ENCODE measurements at regions not wholly inside any gene's neighbourhood (a gene's known extent, or its start where the extent isn't known, plus 50 kb on each side); places are given as distances from the start of the nearest gene placed in this dataset.
"Not testable (repeated sequence)": the region's sequence is repeated elsewhere in the genome, so short reads cannot be mapped to it uniquely, and the experiment has no call there.

- DNase-seq (ENCODE audit: low read depth) = no peak
- H3K4me3 ChIP-seq (ENCODE audit: control insufficient read depth, low read depth, low read length) = no peak overlapping the region
- no peak for TF ChIP-seq CTCF (conservative IDR thresholded peaks at IDR 0.05; ENCODE audit: control insufficient read depth, insufficient read depth, low read depth, low read length)
Observed at GRCh38 chr13:54709546-54709945, 1680.9 kb downstream of the OLFM4 start.

DNA sequence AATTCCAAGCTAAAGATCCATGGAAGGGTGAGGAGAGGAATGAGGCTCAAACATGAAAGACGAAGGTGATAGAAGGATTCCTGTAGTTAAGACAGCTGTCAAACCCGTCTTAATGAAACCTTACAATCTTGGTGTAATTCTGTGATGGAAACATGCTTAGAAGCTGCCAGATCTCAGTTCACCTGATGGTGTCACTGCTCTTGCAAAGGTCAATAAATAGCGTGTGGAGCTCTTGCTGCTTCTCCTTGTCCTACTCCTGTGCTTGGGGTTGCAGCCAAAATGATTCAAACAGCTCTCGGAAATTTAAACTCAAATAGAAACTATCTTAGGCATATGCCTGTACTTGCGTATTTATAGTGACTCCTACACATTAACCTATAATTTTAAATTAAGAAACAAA, 1705.0 kb downstream of the OLFM4 start:
- no peak for TF ChIP-seq CTCF (conservative IDR thresholded peaks at IDR 0.05; ENCODE audit: control insufficient read depth, insufficient read depth, low read depth, low read length)
- DNase-seq (ENCODE audit: low read depth) = no peak
- no peak overlapping the region for H3K4me3 ChIP-seq (ENCODE audit: control insufficient read depth, low read depth, low read length)

DNA sequence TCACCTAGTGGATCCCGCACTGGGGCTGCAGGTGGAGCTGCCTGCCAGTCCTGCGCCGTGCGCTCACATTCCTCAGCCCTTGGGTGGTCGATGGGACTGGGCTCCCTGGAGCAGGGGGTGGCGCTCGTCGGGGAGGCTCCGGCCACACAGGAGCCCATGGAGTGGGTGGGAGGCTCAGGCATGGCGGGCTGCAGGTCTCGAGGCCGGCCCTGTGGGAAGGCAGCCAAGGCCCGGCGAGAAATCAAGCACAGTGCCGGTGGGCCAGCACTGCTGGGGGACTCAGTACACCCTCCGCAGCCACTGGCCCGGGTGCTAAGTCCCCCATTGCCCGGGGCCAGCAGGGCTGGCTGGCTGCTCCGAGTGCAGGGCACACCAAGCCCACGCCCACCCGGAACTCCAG, 1708.6 kb downstream of the OLFM4 start:
- not testable (repeated sequence) for H3K4me3 ChIP-seq (ENCODE audit: control insufficient read depth, low read depth, low read length); DNase-seq (ENCODE audit: low read depth)

GRCh38 chr13:54742984-54743383, 1714.4 kb downstream of the OLFM4 start:
- H3K4me3 ChIP-seq (ENCODE audit: control insufficient read depth, low read depth, low read length) = no peak overlapping the region
- DNase-seq (ENCODE audit: low read depth) = no peak
- TF ChIP-seq CTCF (conservative IDR thresholded peaks at IDR 0.05; ENCODE audit: control insufficient read depth, insufficient read depth, low read depth, low read length) = no peak

DNA sequence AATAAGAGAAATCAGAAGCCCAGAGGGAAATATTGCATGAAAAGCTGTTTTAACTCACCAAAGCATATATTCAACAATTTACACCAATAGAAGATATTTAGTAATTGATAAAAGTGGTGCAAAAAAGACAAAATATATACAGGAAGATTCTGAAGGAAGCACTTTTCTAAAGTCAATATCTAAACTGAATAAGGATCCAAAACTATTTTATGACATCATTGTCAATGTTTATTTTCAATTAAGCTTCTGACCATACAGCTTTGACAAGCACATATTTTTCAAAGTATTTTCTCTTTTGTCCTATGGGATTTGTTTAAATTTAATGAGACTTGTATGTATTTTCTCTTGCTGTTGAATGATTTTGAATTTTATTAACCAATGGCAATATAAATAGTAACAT, 1716.1 kb downstream of the OLFM4 start:
- DNase-seq (ENCODE audit: low read depth) = no peak
- no peak for TF ChIP-seq CTCF (conservative IDR thresholded peaks at IDR 0.05; ENCODE audit: control insufficient read depth, insufficient read depth, low read depth, low read length)
- H3K4me3 ChIP-seq (ENCODE audit: control insufficient read depth, low read depth, low read length) = no peak overlapping the region

GRCh38 chr13:54750521-54750920, 1721.9 kb downstream of the OLFM4 start:
- no peak for TF ChIP-seq CTCF (conservative IDR thresholded peaks at IDR 0.05; ENCODE audit: control insufficient read depth, insufficient read depth, low read depth, low read length)

GRCh38 chr13:54758795-54759194, 1730.2 kb downstream of the OLFM4 start:
- DNase-seq (ENCODE audit: low read depth) = no peak
- TF ChIP-seq CTCF (conservative IDR thresholded peaks at IDR 0.05; ENCODE audit: control insufficient read depth, insufficient read depth, low read depth, low read length) = no peak
- no peak overlapping the region for H3K4me3 ChIP-seq (ENCODE audit: control insufficient read depth, low read depth, low read length)

More at GRCh38 chr13:54750521-54750920, 1721.9 kb downstream of the OLFM4 start:
- no peak overlapping the region for H3K4me3 ChIP-seq (ENCODE audit: control insufficient read depth, low read depth, low read length)
- DNase-seq (ENCODE audit: low read depth) = no peak

All from fibroblast of mammary gland (primary cell).